GM19467 (cell line): ENCODE measurements at regions not wholly inside any gene's neighbourhood (a gene's known extent, or its start where the extent isn't known, plus 50 kb on each side); places are given as distances from the start of the nearest gene placed in this dataset.
A peak's percentile ranks its signal among the peaks of the same experiment; 100 is the strongest.

Experiments used
- ATAC-seq: cut with Tn5 transposase; IDR thresholded peaks from one replicate; pipeline ENCODE4 v1.9.1; 2021; ENCODE audit warnings: mild to moderate bottlenecking, moderate library complexity; ENCODE audit not compliant: unreplicated experiment

DNA sequence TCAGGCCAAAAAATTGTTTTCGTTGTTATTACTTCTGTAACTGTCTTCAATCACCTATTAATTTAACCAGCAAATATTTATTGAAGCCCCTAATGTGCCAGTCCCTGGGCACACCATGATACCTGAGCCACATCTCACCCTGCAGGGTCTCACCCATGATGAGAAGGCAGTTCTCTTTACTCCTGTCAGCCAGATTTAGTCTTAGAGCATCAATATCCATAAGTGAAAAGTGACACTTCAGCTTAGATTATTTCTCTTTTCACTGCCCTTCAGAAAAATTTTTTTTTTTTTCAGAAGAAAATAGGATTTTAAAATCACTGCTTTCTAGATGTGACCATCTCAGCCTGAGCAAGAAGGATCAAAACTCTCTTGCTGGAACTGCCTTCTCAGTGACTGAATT, 258.6 kb upstream of the NFE2L3 start:
- no peak for ATAC-seq

DNA sequence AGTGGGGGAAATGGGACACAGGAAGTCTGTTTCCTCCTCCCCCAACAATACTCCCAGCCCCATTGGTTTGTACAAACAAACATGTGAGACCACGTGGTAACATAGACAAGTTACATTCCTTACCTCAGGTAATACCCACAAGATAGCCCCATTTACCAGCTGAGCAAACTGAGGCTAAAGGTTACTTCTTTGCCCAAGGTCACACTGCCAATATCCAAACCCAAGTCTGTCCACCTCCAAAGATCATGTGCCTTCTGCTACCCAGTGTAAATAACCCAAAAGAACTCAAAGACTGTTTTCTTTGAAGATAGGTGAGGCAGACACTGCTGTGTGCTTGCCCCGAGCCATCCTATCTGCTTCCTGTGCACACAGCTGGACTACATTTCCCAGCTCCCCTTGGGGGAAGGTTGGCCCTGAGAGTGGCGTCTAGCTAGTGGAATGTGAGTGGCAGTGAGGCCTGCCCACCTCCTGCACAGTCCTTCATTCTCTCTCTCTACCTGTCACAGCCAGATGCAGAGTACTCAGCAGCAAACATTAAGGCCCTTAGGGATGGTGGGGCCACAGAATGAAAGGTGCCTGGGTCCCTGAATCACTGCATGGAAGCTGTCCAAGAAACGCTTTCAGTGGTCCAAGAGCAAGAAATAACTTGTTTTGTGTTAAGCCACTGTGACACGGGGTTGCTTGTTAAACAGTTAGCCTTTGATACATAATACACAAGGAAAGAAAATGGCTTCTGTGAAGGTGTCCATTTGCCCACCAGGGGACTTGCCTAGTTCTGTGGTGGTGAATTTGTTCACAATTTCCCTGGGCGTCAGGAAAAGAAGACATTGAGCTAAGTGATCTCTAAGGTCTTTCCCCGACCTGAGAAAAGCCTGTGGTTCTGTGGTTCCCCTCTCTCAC, 257.7 kb upstream of the NFE2L3 start:
- ATAC-seq: no peak

DNA sequence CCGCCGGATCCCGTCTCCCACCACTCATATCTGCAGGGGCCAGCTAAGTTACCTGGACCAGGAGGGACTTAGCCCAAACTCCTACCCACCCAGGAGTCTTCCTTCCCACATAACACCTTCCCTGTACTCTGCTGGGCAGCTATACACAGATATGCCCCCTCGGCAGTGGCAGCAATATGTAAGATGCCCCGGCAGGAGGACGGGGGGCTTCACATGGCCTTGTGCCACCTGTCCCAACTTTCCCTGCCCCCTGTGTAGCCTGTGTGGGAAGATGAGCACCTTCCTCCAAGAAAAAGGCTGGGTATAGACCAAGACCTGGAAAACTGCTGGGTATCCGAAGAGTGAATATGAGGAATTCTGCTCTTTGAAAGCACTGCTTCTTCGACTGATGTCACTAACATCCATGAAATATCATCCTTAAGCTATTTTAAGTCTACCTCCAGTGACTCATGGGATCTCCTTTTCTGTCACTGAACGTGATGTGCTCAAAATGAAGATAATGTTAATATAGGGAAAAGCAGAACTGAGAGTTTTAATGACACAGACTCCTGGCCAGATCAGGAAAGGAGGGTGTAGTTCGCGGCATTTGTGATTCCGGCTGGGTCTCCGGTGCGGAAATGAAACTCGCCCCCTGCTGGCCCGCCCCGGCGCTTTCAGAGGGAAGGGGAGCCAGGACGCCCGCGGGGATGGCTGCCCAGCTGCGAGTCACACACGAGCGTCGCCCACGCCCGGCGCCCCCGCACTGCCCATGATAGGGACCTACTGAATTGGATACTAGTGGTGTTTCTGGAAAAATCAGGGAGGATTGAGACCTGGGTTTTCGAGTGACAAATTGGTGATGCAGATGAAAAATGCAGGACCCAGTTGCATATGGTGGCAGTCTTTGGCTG, 256.9 kb upstream of the NFE2L3 start:
- peak; percentile 47 for ATAC-seq

GRCh38 chr7:25895792-25896171, 256.2 kb upstream of the NFE2L3 start:
- ATAC-seq: no peak

- ATAC-seq: no peak
Observed at GRCh38 chr7:25897261-25897782, 254.7 kb upstream of the NFE2L3 start.

DNA sequence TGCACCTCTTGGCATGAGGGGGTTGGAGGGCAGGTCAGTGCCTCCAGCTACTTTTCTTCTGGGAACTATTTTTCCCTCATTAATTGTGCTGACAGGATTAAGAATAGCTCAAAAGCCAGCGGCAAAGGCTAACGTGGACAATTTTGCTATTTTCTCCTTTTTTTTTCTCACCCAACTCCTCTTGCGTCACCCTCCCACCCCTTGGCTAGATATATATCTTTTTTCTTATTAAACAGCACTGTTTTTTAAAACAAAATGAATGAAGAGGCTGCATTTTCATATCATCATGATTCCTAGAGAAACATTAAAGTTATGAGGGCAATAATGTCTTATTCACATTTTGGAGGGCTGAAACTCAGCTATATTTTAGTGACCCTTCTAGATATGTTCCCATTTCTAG, 251.8 kb upstream of the NFE2L3 start:
- ATAC-seq: no peak

- no peak for ATAC-seq
Observed at GRCh38 chr7:25900877-25901276, 251.1 kb upstream of the NFE2L3 start.

- ATAC-seq: no peak
Observed at GRCh38 chr7:25901658-25902057, 250.3 kb upstream of the NFE2L3 start.

- ATAC-seq: no peak
Observed at GRCh38 chr7:25906003-25906402, 246.0 kb upstream of the NFE2L3 start.

DNA sequence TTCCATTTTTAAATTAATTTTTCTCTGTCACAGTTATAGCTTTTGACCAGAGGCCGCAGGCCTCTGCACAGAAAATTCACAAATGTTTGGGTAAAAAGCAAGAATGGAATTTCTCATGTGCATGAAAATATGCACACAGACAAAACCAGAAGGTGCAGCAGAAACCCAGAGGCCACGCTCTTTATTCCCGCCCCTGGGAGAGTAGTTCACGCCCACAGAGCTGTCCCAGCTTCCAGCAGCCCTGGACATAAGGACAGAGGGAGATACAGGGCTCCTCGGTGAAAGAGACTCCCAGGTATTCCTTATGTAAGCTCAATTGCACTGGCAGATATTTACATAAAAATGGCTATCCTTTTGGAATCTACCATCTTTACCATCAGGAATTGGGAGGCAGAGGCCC, 245.2 kb upstream of the NFE2L3 start:
- ATAC-seq: no peak

GRCh38 chr7:25907214-25907613, 244.8 kb upstream of the NFE2L3 start:
- ATAC-seq: no peak

GRCh38 chr7:25907731-25908130, 244.3 kb upstream of the NFE2L3 start:
- no peak for ATAC-seq

- no peak for ATAC-seq
Observed at GRCh38 chr7:25908154-25908949, 243.6 kb upstream of the NFE2L3 start.

DNA sequence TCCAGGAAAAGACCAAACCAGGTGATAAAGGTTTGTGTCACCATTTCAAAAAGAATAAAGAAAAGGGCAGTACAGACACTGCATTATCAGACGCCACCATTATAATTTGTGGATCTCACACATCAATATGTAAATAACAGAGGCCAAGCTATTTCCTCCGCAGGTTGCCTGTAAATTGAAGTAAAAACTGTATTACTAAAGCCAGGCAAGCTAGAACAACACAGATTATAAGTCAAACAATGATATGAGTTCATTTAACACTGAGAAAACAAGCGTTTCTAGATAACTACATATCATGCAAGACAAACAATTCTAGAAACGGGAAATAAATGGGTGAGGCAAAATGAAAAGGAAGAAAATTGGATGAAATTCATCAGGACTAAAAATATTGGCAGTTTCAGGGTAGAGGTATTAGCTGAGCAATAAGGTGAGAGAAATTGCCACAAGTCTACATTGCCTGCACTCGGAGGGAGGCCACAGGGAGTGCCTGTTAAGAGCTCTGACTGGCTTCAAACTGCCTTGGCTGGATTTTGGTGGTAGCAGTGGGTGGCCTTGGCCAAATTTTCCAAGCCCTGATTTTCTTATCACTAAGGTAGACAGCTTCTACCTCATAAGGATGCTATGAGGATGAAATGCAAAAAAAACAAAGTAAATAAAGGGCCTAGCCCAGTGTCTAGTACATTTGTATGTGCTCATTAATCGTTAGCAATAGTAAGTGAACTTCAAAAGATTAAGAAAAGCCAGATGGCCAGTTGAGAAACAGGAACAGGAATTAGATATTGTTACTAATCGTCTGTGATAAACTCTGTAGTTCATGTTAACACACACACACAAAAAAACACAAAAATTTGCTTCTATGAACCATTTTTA, 240.0 kb upstream of the NFE2L3 start:
- ATAC-seq: no peak

DNA sequence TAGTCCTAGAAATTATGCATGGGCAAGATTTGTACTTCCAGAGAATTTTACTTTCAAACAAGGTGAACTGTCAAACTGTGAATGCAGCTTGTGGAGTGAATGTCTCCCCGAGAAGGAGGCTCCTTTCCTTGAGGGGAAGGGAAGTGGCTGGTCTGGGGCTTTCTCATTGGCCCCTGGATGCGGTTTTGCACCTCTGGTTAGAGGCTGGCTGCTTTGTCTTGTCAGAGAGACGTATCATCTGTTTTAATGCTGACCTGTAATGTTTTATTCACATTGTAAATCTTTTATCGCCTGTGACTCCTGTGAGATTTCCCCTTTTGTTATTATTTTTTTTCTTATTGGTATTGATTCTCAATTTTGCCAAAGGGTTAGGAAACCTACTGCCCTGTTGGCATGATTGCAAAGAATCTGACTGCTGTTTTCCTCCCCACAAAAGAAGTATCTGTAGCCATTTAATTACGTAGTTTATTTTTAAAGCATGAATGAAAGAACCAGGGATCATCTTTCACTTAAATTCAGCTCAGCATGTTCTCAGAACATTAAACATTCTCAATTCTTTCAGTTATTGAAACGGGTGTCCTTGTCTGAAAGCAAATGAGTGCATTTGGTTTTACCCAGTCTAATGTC, 238.3 kb upstream of the NFE2L3 start:
- no peak for ATAC-seq

DNA sequence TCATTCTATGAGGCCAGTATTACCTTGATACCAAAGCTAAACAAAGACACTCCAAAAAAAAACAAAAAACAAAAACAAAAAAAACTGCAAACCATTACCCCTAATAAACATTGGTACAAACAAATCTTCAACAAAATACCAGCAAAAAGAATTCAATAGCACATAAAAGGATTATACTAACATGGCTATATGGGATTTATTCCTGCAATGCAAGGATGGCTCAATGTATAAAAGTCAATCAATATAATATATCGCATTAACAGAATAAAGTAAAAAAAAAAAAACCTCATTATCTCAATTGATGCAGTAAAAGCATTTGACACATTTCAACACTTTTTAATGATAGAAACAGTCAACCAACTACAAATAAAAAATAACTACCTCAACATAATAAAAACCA, 233.3 kb upstream of the NFE2L3 start:
- no peak for ATAC-seq

DNA sequence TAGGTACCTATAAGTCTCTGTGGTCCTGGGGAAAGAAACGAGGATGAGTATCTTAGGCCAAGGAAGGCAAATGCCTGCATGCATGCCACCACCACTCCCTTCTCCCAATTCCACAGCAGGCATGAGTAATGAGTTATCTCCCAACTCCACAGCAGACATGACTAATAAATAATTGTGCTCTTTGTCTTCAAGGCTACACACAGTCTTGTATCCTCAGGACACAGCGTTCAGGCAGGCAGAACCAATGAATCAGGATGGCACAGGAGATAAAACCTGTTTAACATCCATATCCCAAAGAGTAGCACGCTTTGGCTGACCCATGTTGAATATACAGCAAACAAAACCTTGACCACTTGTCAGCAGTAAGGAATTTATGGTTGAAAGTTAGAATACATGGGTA, 229.7 kb upstream of the NFE2L3 start:
- no peak for ATAC-seq

DNA sequence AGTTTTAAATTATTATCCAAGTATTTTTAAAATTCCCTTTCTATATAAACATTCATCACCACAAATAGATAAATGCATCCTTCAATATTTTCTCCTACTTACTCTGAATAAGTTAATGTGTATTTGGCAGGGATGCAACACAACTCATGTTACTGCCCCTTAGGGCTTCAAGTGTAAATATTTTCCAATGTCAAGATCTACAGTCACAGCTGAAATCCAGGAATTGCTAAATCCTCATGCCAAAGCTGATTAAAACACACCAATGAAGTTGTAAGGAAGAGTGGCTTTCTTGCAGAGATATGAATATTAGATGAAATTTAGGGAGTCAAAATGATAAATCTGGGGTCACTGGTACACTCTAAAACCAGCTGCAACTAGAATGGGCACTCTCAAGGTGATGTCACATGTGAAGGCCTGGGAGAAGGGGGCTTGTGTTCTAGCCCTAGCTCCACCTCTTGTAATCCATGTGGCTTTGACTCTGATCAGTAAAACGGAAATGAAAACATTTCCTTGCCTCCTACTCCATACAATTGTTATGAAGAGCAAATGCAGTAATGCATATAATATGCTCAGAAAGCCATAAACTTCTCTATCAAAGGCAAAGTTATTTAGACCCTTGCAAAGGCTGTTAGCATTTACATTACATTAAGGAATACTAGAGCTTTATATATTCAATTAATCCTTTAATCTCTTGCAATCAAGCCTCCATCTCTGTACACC, 228.1 kb upstream of the NFE2L3 start:
- no peak for ATAC-seq

DNA sequence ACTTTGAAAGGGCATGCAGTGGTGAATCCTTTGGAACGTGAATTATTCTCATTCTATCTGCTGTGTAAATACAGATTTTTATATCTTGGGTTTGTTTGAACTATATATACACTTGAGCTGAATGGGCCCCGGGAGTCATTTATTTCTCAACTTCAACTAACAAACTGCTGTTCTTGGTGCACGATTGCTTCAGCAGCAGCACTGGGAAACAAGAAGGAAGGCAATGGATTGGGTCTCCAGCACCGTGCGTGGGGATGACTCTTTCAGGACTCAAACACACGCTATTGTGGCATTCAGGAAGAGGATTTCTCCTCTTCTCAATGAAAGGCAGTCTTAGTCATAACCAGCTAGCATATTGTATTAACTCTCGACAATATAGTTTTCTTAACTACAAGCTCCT, 226.0 kb upstream of the NFE2L3 start:
- no peak for ATAC-seq
